ENCODE measurements at regions not wholly inside any gene's neighbourhood (a gene's known extent, or its start where the extent isn't known, plus 50 kb on each side); places are given as distances from the start of the nearest gene placed in this dataset.

GRCh38 chr16:60748366-60748765, 1287.9 kb downstream of the CDH8 start:
- TF ChIP-seq CTCF (IDR thresholded peaks at IDR 0.05), result no peak
- no peak for DNase-seq (ENCODE audit: extremely low spot score, unreplicated experiment)
- Mint-ChIP-seq H3K27ac (ENCODE audit: unreplicated experiment) (no peak overlapping the region), H3K9me3 (ENCODE audit: unreplicated experiment) (peaks cover 4% of the 10 kb centered on the region), H3K36me3 (ENCODE audit: unreplicated experiment) (no peaks in the 10 kb centered on the region), H3K4me1 (ENCODE audit: unreplicated experiment) (no peaks in the 10 kb centered on the region), H3K4me3 (ENCODE audit: unreplicated experiment) (no peak overlapping the region), H3K27me3 (ENCODE audit: unreplicated experiment) (no peaks in the 10 kb centered on the region)

GRCh38 chr16:60744198-60744597, 1292.0 kb downstream of the CDH8 start:
- Mint-ChIP-seq H3K4me3 (ENCODE audit: unreplicated experiment) (no peak overlapping the region), H3K27me3 (ENCODE audit: unreplicated experiment) (no peaks in the 10 kb centered on the region), H3K27ac (ENCODE audit: unreplicated experiment) (no peak overlapping the region), H3K36me3 (ENCODE audit: unreplicated experiment) (no peaks in the 10 kb centered on the region), H3K4me1 (ENCODE audit: unreplicated experiment) (no peaks in the 10 kb centered on the region), H3K9me3 (ENCODE audit: unreplicated experiment) (peaks cover 4% of the 10 kb centered on the region)
- no peak for TF ChIP-seq CTCF (IDR thresholded peaks at IDR 0.05)
- no peak for DNase-seq (ENCODE audit: extremely low spot score, unreplicated experiment)

- Mint-ChIP-seq H3K27ac (ENCODE audit: unreplicated experiment) (no peak overlapping the region), H3K4me1 (ENCODE audit: unreplicated experiment) (no peaks in the 10 kb centered on the region), H3K36me3 (ENCODE audit: unreplicated experiment) (no peaks in the 10 kb centered on the region), H3K4me3 (ENCODE audit: unreplicated experiment) (no peak overlapping the region), H3K27me3 (ENCODE audit: unreplicated experiment) (no peaks in the 10 kb centered on the region), H3K9me3 (ENCODE audit: unreplicated experiment) (peaks cover 4% of the 10 kb centered on the region)
- TF ChIP-seq CTCF (IDR thresholded peaks at IDR 0.05), result no peak
- DNase-seq (ENCODE audit: extremely low spot score, unreplicated experiment), result no peak
These were observed 1294.4 kb downstream of the CDH8 start for GRCh38 chr16:60741810-60742209.

- Mint-ChIP-seq H3K27me3 (ENCODE audit: unreplicated experiment) (no peaks in the 10 kb centered on the region), H3K36me3 (ENCODE audit: unreplicated experiment) (no peaks in the 10 kb centered on the region), H3K4me3 (ENCODE audit: unreplicated experiment) (no peak overlapping the region), H3K4me1 (ENCODE audit: unreplicated experiment) (no peaks in the 10 kb centered on the region), H3K9me3 (ENCODE audit: unreplicated experiment) (peaks cover 3% of the 10 kb centered on the region), H3K27ac (ENCODE audit: unreplicated experiment) (no peak overlapping the region)
- TF ChIP-seq CTCF (IDR thresholded peaks at IDR 0.05), result no peak
- DNase-seq (ENCODE audit: extremely low spot score, unreplicated experiment), result no peak
These were observed 1296.2 kb downstream of the CDH8 start for GRCh38 chr16:60739737-60740683.

GRCh38 chr16:60731329-60732050, 1304.7 kb downstream of the CDH8 start:
- DNase-seq (ENCODE audit: extremely low spot score, unreplicated experiment), result no peak
- Mint-ChIP-seq H3K4me1 (ENCODE audit: unreplicated experiment) (no peaks in the 10 kb centered on the region), H3K36me3 (ENCODE audit: unreplicated experiment) (no peaks in the 10 kb centered on the region), H3K27ac (ENCODE audit: unreplicated experiment) (no peak overlapping the region), H3K4me3 (ENCODE audit: unreplicated experiment) (no peak overlapping the region), H3K27me3 (ENCODE audit: unreplicated experiment) (no peaks in the 10 kb centered on the region), H3K9me3 (ENCODE audit: unreplicated experiment) (peaks cover 16% of the 10 kb centered on the region)
- no peak for TF ChIP-seq CTCF (IDR thresholded peaks at IDR 0.05)
